HG03565 (cell line): ENCODE measurements at regions not wholly inside any gene's neighbourhood (a gene's known extent, or its start where the extent isn't known, plus 50 kb on each side); places are given as distances from the start of the nearest gene placed in this dataset.

Experiments used
- ATAC-seq: cut with Tn5 transposase; IDR thresholded peaks from one replicate; pipeline ENCODE4 v1.9.1; 2021; ENCODE audit warnings: mild to moderate bottlenecking, moderate library complexity; ENCODE audit not compliant: unreplicated experiment

DNA sequence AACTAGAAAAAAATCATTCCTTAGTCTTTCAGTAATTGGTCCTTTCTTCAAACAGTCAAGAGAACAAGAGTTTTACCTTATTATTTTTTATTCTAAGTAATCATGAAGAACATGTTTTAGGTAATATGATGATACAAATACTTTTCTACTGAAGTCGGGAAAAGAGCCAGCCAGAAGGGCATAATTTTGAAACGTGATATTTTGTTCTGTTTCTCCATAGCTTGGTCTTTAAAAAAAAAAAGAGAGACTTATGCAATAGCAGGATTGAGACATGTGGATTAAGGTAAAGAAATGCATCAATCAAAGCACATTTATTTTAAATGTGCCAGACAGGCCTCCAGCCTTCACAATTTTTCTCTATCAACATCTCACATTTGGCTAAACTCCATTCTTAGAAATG lies 1016.8 kb downstream of the CNTNAP5 start:
- no peak for ATAC-seq

DNA sequence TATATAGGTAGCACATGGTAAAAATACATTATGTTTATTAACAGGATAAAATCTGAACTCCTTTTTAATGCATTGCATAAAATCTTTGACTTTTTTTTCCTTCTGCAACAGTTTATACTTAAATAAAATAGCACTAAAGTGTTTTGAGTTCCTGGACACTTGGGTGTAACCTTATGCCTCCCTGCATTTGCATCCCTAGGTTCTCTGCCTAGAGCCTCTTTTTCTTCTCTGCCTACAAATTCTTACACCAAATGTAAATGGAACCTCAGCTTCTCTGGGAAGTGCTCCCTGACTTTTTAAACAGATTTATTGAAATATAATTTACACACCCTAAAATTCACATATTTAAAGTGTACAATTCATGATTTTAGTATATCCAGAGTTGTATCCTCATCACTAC lies 1017.6 kb downstream of the CNTNAP5 start:
- ATAC-seq = no peak

DNA sequence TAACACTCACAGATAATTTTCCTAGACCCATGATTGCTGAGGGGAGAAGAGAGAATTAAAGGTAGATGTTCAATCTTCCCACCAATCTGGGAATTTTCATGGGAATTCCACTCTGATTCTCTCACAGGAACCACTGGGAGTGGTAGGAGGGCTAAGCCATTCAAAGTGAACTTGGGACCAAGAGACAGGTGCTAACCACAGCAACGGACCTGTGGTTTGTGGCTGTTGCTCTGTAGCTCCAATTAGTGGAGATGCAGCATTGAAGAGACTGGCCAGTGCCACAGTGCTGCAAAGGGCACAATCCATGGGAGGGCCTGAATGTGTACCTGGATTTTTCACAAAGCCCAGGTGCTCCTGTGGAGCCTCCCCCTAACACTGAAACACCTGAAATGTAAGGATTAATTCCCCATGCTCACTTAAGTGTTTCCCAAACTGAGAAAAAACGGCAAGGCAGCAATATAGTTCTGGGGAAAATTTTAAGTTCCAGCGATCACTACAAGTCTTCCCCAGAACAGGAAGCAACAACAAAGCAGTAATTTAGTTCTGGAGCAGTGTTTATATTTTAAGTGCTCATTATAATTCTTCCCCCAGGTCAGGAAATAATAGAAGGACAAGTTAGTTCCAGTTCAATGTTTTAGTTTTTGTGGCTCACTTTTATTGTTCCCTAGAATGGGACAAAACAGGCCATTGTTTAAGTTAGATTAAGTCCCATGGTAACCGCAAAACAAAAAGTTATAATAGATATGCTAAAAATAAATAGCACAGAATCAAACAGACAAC lies 1045.8 kb downstream of the CNTNAP5 start:
- ATAC-seq = no peak

DNA sequence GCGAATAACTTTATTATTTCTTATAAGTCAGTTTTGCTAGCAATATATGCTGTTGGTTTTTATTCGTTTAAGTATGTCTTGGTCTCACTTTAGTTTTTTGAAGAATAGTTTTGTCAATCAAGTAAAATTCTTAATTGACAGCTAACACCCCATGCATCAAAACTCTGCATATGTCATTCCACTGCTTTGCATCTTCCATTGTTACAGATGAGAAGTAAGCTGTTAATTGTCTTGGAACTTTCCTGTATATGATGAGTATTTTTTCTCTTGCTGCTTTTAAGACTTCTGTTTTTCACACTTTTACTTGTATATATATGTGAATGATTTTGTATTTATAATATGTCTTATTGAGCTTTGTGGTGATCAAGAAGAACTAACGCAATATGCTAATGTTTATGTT lies 1048.4 kb downstream of the CNTNAP5 start:
- no peak for ATAC-seq

DNA sequence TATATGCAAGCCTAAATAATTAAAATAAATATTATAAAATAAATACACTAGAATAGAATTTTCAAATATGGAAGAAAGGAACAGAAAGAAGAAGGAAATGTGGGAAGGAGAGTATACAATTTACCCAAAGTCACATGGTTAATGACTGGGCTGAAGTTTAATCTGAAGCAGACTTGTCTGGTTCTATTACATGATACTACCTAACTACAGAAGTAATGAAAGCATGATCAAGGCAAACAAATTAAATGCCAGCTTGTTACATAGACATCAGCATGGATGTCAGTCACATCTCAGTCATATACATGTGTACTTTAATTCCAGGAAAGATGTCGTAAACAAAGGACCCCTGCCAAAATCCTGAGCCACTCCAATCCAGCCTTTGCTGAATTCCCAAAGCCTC lies 1060.8 kb downstream of the CNTNAP5 start:
- no peak for ATAC-seq

DNA sequence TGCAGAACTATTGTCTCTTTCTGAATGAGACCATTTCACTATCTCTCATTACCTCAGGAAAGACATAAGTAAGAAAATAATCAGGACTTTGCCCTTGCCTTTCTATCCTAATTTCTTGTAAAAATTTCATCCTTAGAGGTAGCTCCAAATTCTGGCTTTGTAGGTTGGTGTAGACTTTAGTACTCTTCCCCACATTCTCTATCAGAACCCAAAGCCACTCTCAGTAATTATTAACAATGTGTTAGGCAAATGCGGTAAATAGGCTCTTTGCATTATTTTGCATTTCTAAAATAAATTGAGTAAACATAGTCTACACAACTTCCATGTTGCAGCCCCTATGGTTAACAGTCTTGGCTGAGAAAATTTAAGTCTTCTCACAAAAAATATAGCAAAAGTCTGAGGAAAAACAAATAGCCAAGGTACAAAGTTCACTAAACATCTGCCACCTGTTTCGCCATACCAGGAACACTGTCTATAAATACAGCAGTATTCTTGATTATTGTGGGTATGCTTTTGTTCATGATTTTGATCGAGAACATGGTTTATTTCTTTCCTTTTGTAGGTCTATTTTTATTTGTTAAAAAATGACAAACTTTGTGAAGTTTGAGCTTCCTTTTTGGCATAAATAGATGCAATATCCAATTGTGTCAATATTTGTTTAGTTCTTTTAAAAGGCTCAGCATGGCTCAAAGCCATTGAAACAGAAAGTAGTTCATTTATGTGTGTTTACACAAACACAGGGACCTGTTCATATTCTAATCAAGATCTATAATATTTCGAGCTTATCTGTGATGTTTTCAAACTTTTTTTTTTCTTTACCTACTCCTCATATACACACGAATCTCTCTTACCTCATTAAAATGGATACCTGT lies 1061.5 kb downstream of the CNTNAP5 start:
- no peak for ATAC-seq

DNA sequence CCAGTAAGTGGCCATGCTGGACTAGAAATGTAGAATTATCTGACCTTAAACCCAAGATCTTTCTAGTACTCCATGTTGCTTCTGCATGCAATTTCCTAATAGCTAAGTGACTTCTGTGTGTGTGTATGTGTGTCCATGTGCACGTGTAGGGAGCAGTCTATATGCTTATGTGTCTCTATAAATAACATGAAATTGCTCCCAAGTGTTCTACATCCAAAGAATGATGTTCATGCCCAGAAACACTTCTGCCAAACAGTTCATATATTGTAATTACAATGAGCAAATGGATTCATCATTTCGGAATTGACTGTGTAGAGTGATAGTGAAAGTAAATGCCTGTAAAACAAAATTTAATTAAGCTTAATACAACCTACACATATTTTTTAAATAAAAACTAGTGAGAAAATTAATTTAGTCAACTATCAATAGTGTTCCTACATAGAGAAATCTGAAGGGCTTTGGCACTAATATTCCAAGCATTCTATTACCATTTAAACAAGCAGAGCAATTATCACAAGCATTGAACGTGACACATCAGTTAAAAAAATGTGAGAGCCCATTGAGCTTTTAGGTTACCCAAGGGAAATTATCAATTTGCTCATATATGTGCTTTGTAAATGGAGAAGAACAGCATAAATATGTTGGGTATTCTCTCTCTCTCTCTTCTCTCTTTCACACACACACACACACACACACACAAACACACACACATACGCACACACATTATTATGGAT lies 1067.4 kb downstream of the CNTNAP5 start:
- no peak for ATAC-seq

DNA sequence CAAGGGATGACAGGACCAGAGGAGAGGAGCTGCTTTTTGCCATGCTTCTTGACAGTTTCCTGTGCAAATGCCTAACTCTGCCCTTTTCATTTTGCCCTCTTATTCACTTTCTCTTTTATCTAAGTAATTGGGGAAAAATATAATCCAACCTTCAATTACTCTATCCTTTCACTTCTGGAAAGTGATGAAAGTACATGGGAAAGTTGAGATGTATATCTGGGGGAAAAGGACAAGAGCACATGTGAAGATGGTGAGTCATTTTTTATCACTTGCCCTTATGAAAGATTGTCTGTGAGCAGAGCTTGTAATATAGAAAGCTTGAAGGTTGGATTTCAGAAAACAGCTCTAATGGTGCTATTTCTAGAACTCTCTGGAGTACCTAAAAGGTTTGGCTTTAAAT lies 1070.7 kb downstream of the CNTNAP5 start:
- no peak for ATAC-seq

DNA sequence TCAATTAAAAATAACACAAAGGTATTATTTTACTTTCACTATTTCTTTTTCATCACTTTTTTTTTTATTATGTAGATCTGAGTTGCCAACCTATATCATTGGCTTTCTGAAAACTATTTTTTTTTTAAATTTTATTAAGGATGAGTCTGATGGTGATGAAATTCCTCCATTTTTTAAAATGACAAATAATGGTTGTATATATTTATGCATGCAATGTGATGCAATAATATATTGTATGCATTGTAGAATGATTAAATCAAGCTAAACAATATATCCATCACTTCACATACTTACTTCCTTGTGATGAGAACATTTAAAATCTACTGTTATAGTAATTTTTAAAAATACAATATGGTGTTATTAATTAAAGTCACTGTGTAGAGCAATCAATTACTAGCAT lies 1081.6 kb downstream of the CNTNAP5 start:
- no peak for ATAC-seq

DNA sequence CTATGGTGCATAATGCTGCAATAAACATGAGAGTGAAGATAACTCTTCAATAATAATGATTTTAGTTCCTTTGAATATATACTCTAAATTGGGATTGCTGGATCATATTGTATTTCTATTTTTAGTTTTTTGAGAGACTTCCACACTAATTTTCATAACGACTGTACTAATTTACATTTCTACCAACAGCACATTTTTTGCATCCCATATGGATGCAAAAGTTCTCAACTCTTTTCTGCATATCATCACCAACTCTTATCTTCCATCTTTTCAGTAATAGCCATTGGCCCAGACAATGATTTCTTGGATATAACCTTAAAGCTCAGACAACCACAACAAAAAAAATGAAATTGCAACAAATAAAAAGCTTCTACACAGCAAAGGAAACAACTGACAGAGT lies 1082.4 kb downstream of the CNTNAP5 start:
- no peak for ATAC-seq

DNA sequence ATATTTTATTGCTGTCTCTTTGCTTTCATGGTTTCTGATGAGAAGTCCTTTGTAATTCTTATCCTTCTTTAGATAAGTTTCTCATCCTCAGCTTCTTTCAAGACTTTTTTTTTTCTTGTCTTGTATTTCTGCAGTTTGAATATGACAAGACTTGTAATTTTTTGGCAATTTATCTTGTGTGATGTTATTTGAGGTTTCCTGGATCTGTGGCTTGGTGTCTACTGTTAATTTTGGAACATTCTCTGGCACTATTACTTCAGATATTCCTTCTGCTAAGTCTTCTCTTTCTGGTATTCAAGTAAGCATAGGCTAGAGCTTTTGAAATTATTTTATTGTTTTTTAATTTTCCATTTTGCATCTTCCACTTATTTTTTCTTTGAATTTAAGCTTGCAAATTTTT lies 1083.2 kb downstream of the CNTNAP5 start:
- ATAC-seq = no peak

DNA sequence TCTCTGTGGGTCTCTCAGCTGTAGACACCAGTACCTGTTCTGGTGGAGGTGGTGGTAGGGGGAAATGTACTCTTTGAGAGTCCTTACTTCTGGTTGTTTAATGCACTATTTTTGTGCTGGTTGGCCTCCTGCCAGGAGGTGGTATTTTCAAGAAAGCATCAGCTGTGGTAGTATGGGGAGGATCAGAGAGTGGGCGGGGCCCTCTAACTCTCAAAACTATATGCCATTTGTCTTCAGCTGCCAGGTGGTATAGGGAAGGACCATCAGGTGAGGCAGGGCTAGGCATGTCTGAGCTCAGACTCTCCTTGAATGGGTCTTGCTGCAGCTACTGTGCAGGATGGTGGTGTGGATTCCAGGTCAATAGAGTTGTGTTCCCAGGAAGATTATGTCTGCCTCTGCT lies 1100.8 kb downstream of the CNTNAP5 start:
- no peak for ATAC-seq

DNA sequence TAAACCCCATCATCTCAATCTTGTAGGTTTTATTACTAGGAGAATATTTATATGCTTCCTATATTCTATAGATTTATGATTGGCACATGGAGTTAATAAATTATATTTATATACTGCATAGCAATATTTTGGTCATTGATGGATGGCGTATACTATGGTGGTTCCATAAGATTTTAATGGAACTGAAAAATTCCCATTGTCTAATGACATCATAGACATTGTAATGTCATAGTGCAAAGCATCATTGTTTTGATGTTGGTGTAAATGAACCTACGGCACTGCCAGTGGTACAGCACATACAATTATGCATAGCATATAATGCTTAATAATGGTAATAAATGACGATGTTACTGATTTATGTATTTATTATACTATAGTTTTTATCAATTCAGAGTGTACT lies 1135.9 kb downstream of the CNTNAP5 start:
- ATAC-seq = no peak

DNA sequence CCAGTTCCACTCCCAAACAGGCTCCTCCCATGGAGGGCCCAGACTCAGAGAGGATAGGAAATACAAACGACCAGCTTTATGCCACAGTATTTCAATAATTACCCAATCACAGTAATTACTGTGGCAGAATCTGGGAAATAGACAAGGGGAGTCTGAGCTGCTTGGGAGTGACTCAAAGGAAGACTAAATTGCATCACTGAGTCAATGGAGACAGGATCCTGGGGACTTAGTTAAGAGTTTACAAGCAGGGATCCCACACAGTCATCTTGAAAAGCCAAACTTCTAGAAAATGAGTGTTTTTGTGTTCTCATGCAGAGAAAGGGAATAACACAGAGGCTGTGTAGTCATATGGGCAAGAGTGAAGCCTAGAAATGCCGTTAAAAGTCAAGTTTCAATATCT lies 1142.1 kb downstream of the CNTNAP5 start:
- ATAC-seq = no peak

DNA sequence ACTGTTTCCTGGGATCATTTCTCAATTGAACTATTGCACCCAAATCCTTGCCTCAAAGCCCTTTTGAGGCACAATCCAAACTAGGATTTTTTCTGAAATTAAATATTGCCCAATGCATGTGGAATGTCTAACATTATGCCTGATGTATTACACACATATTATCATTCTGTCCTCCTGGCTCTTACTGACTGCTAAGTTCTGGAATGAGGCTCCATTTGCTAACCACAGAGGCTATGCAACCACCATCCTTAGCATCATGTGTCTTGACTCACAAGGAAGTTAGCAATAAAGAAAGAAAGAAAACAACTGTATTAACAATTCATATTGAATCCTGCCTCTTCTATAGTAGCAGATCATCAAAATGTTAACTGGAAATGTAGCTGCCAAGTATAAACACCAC lies 1142.7 kb downstream of the CNTNAP5 start:
- ATAC-seq = no peak

DNA sequence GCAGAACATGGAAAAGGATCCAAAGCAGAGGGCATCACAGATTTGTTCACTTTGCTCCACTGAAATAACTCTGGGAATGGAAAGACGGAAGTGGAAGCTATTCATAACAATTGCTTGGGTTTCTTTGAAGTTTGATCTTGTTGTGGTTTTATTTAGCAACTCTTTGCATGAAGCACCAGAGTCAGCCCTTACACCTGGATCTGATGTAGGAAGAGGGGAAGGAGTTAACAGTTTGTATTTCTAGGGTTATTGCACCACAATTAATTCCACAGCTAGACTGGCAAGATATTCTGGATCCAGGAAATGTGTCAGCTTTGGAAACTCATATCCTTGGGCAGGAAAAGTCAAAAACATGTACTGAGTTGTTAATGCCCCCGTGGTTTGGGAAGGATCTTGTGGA lies 1143.4 kb downstream of the CNTNAP5 start:
- no peak for ATAC-seq

DNA sequence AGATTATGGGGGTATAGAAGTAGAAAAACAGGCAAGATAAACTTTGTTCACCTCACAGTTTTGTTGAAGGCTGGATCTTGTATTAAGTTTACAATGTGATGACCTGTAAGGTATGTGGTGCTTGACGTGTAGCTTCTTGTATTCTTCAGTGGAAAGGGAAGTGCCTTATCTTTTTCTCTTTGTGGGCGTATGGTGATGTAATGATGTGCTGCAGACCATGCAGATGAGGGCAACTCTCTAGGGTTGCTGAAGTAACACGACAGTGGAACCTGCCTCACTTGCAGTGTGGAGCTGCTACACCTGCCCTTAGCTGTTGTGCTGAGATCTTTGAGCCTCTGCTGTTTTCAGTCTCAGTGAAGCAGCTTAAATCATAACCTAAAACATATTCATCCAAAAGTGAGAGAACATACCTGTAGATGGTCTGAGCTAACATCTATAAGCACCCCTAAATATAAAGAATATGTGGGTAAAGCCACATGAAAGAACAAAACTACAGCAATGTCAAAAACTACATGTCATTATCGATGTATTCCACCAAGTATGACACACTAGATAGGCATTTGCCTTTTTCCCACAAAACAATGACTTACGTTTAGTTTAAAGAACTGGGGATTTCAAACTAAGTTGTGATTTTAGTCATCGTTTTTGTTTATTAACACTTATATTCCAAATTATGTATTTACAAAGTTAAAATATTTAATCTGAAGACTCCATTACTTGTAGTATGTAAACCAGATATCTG lies 1144.1 kb downstream of the CNTNAP5 start:
- no peak for ATAC-seq

DNA sequence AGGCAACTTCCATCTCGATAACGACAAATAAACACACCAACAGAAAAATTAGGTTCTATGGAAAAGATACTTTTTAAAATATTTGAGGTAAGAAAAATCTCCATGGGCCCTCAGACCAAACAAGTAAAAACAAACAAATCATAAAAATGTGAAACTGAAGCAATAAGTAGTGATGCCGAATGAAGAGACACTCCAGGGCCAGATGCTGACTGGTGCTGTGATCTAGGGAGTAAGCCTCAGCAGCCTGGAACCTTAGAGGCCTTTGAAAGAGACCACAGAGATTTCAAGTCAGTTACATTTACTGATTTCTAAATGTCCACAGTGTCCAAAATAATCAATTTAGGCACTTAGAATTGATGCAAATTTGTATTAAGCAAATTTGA lies 1144.7 kb downstream of the CNTNAP5 start:
- no peak for ATAC-seq

DNA sequence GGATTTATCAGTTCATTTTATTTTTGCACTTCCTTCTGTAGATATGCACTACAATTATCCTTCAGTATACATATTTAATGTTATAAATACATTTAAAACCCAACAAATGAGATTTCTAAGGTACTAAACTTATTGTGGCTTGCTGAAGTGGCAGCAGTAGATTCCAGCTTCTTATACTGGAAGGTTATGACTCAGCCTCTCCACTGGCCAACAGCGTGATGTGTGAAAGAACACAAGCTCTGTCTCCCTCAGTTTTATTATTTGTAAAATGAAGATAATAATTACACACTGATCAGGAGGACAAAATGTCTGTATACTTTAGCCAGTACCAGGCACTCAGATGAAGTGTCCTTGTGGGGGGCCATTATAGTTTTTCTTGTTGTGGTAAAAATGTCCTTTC lies 1147.1 kb downstream of the CNTNAP5 start:
- no peak for ATAC-seq

DNA sequence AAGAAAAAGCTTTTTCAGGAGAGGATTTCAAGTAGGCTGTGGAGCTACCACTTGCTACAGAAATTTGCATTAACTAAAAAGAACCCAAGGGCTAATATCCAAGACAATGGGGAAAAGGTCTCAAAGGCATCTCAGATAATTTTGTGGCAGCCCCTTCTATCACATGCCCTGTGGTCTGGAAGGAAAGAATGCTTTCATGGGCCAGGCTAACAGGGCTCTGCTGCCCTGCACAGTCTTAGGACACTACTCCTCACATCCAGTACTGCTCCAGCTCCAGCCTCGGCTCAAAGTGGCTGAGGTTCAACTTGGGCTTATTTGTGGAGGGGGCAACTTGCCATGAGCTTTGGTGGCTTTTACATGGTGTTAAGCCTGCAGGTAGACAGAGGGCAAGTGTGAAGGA lies 1150.3 kb downstream of the CNTNAP5 start:
- no peak for ATAC-seq

DNA sequence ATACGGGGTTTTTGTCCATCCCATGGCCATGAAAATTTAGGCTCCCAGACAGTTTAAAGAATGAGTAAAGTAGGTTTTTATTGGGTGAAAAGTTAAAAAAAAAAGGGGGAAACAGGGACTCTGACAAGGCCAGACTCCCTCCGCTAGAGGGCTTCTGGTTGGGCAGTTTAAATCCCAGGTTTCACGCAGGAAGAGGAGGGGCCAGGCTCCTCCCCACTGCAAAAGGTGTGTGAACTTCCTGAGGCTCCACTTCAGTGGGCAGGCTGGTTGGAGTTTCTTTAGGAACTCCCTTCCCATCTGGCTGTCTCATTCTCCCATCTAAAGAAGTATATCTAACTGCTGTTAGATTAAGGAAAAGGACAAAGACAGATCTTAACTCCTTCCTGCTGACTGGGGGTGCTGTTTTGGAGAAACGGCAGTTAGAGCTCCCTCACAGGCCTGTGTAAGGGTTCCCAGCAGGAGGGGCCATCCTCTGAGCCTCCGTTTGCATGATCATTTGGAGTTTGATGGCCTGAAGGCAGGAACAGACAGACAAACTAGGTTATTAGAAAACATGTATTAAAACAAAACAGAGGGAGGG lies 1160.7 kb downstream of the CNTNAP5 start:
- no peak for ATAC-seq
